IPS-NIHi7 (cell line): ENCODE measurements at regions not wholly inside any gene's neighbourhood (a gene's known extent, or its start where the extent isn't known, plus 50 kb on each side); places are given as distances from the start of the nearest gene placed in this dataset.
"Not testable (repeated sequence)": the region's sequence is repeated elsewhere in the genome, so short reads cannot be mapped to it uniquely, and the experiment has no call there.

Experiments
- DNase-seq: peaks from one replicate; pipeline ENCODE4 v3.0.0; 2012; ENCODE audit warnings: mixed read lengths; ENCODE audit errors: extremely low spot score

GRCh38 chr13:60924856-60925255 is 490.8 kb downstream of the PCDH20 start:
- DNase-seq: no peak

- no peak for DNase-seq
These were observed 492.9 kb downstream of the PCDH20 start for GRCh38 chr13:60922576-60923231.

GRCh38 chr13:60893801-60894200 is 496.8 kb downstream of the TDRD3 start:
- DNase-seq: no peak

- no peak for DNase-seq
These were observed 490.7 kb downstream of the TDRD3 start for GRCh38 chr13:60887711-60888110.

- DNase-seq: peak; percentile 19
These were observed 484.5 kb downstream of the TDRD3 start for GRCh38 chr13:60881507-60881906.

GRCh38 chr13:60873116-60873515 is 476.1 kb downstream of the TDRD3 start:
- no peak for DNase-seq

- no peak for DNase-seq
These were observed 473.1 kb downstream of the TDRD3 start for GRCh38 chr13:60869941-60870613.

- DNase-seq: no peak
These were observed 472.2 kb downstream of the TDRD3 start for GRCh38 chr13:60869225-60869624.

- no peak for DNase-seq
These were observed 465.0 kb downstream of the TDRD3 start for GRCh38 chr13:60862036-60862435.

- DNase-seq: no peak
These were observed 460.7 kb downstream of the TDRD3 start for GRCh38 chr13:60857698-60858097.

GRCh38 chr13:60852886-60853285 is 455.9 kb downstream of the TDRD3 start:
- DNase-seq: no peak

- DNase-seq: no peak
These were observed 454.4 kb downstream of the TDRD3 start for GRCh38 chr13:60851378-60851777.

- no peak for DNase-seq
These were observed 453.5 kb downstream of the TDRD3 start for GRCh38 chr13:60850526-60850925.

GRCh38 chr13:60838581-60838980 is 441.6 kb downstream of the TDRD3 start:
- no peak for DNase-seq

- DNase-seq: no peak
These were observed 440.8 kb downstream of the TDRD3 start for GRCh38 chr13:60837806-60838205.

GRCh38 chr13:60836821-60837220 is 439.8 kb downstream of the TDRD3 start:
- DNase-seq: no peak

GRCh38 chr13:60811581-60811980 is 414.6 kb downstream of the TDRD3 start:
- DNase-seq: no peak

GRCh38 chr13:60805640-60806039 is 408.6 kb downstream of the TDRD3 start:
- not testable (repeated sequence) for DNase-seq

GRCh38 chr13:60798503-60798902 is 401.5 kb downstream of the TDRD3 start:
- no peak for DNase-seq

GRCh38 chr13:60797112-60797511 is 400.1 kb downstream of the TDRD3 start:
- DNase-seq: no peak

- DNase-seq: no peak
These were observed 397.7 kb downstream of the TDRD3 start for GRCh38 chr13:60794751-60795150.

- DNase-seq: peak; percentile 24
These were observed 393.6 kb downstream of the TDRD3 start for GRCh38 chr13:60790620-60791019.

- no peak for DNase-seq
These were observed 391.3 kb downstream of the TDRD3 start for GRCh38 chr13:60788156-60788829.
